ENCODE measurements at regions not wholly inside any gene's neighbourhood (a gene's known extent, or its start where the extent isn't known, plus 50 kb on each side); places are given as distances from the start of the nearest gene placed in this dataset.

GRCh38 chr4:45751877-45752530 is 371.9 kb downstream of the GABRG1 start:
- no peak overlapping the region for H3K27ac ChIP-seq

GRCh38 chr4:45750721-45751120 is 373.1 kb downstream of the GABRG1 start:
- no peak overlapping the region for H3K27ac ChIP-seq
- TF ChIP-seq CTCF (conservative IDR thresholded peaks at IDR 0.05) = no peak

More at GRCh38 chr4:45751877-45752530, 371.9 kb downstream of the GABRG1 start:
- TF ChIP-seq CTCF (conservative IDR thresholded peaks at IDR 0.05) = no peak

GRCh38 chr4:45745741-45746140 is 378.1 kb downstream of the GABRG1 start:
- H3K27ac ChIP-seq = no peak overlapping the region
- no peak for TF ChIP-seq CTCF (conservative IDR thresholded peaks at IDR 0.05)

GRCh38 chr4:45741897-45742296 is 382.0 kb downstream of the GABRG1 start:
- no peak overlapping the region for H3K27ac ChIP-seq
- peak; percentile 77 for TF ChIP-seq CTCF (conservative IDR thresholded peaks at IDR 0.05)

GRCh38 chr4:45732161-45732560 is 391.7 kb downstream of the GABRG1 start:
- no peak for TF ChIP-seq CTCF (conservative IDR thresholded peaks at IDR 0.05)
- H3K27ac ChIP-seq = no peak overlapping the region

- no peak for TF ChIP-seq CTCF (conservative IDR thresholded peaks at IDR 0.05)
- no peak overlapping the region for H3K27ac ChIP-seq
These were observed 407.8 kb downstream of the GABRG1 start for GRCh38 chr4:45716093-45716492.

- no peak overlapping the region for H3K27ac ChIP-seq
- TF ChIP-seq CTCF (conservative IDR thresholded peaks at IDR 0.05) = no peak
These were observed 409.9 kb downstream of the GABRG1 start for GRCh38 chr4:45713996-45714395.

All from VCaP (cell line).